GM23338 (cell line): ENCODE measurements at regions not wholly inside any gene's neighbourhood (a gene's known extent, or its start where the extent isn't known, plus 50 kb on each side); places are given as distances from the start of the nearest gene placed in this dataset.

Source experiments
- ATAC-seq: fragments of 200-7000 bp; cut with Tn5 transposase; 3 replicates; pipeline ENCODE4 v1.9.1; 2020
- DNase-seq: peaks from one replicate; pipeline ENCODE4 v3.0.0-alpha.2; 2015; ENCODE audit warnings: low spot score
- H2AFZ ChIP-seq: fragments of 200-600 bp; sonication (generic); 2 replicates; pipeline ENCODE4 v1.8.0; 2016; ENCODE audit warnings: antibody characterized with exemption, mild to moderate bottlenecking, moderate library complexity
- H3F3A ChIP-seq: fragments of 200-600 bp; sonication (generic); replicated peaks from 2 replicates; pipeline ENCODE4 v1.8.0; 2017; ENCODE audit warnings: antibody characterized with exemption, mixed run types, low read depth
- H3K27ac ChIP-seq: fragments of 200-600 bp; sonication (generic); 2 replicates; pipeline ENCODE4 v1.6.1; 2016; ENCODE audit warnings: low read depth
- H3K27me3 ChIP-seq: fragments of 200-600 bp; sonication (generic); 2 replicates; pipeline ENCODE4 v1.8.0; 2016; ENCODE audit warnings: mild to moderate bottlenecking, mixed run types, moderate library complexity; ENCODE audit not compliant: insufficient read depth
- H3K36me3 ChIP-seq: fragments of 200-600 bp; sonication (generic); 2 replicates; pipeline ENCODE4 v1.8.0; 2016; ENCODE audit warnings: mild to moderate bottlenecking; ENCODE audit not compliant: insufficient read depth
- H3K4me1 ChIP-seq: fragments of 200-600 bp; sonication (generic); 2 replicates; pipeline ENCODE4 v1.8.0; 2016; ENCODE audit warnings: mild to moderate bottlenecking, moderate library complexity; ENCODE audit not compliant: insufficient read depth
- H3K4me2 ChIP-seq: fragments of 200-600 bp; sonication (generic); 2 replicates; pipeline ENCODE4 v1.7.1; 2017; ENCODE audit warnings: mixed run types
- H3K4me3 ChIP-seq: fragments of 200-600 bp; sonication (generic); 2 replicates; pipeline ENCODE4 v1.6.1; 2016; ENCODE audit warnings: mixed run types
- H3K79me2 ChIP-seq: fragments of 200-600 bp; sonication (generic); replicated peaks from 2 replicates; pipeline ENCODE4 v1.8.0; 2017; ENCODE audit warnings: mild to moderate bottlenecking; ENCODE audit not compliant: insufficient read depth
- H3K9me2 ChIP-seq: fragments of 200-600 bp; sonication (generic); 2 replicates; pipeline ENCODE4 v1.8.0; 2017; ENCODE audit not compliant: insufficient read depth
- H4K20me1 ChIP-seq: fragments of 200-600 bp; sonication (generic); replicated peaks from 2 replicates; pipeline ENCODE4 v1.8.0; 2017; ENCODE audit warnings: mild to moderate bottlenecking; ENCODE audit not compliant: insufficient read depth
- H3K27ac Mint-ChIP-seq: 2 replicates; pipeline ENCODE4 v1.8.0; 2020; ENCODE audit warnings: inconsistent platforms, mild to moderate bottlenecking, moderate library complexity, mixed read lengths
- H3K27me3 Mint-ChIP-seq: 3 replicates; pipeline ENCODE4 v1.8.0; 2022; ENCODE audit warnings: low read depth, mild to moderate bottlenecking, moderate library complexity, mixed read lengths, inconsistent platforms; ENCODE audit not compliant: insufficient read depth, poor library complexity
- H3K36me3 Mint-ChIP-seq: 3 replicates; pipeline ENCODE4 v1.8.0; 2021; ENCODE audit warnings: low read depth, mild to moderate bottlenecking, inconsistent platforms, moderate library complexity, mixed read lengths
- H3K4me1 Mint-ChIP-seq: 3 replicates; pipeline ENCODE4 v1.8.0; 2020; ENCODE audit warnings: mild to moderate bottlenecking, inconsistent platforms, mixed read lengths
- H3K4me3 Mint-ChIP-seq: 3 replicates; pipeline ENCODE4 v1.8.0; 2021; ENCODE audit warnings: moderate library complexity, mild to moderate bottlenecking, inconsistent platforms, mixed read lengths
- H3K9me3 Mint-ChIP-seq: 3 replicates; pipeline ENCODE4 v1.8.0; 2020; ENCODE audit warnings: moderate library complexity, mild to moderate bottlenecking, inconsistent platforms, mixed read lengths
- CTCF ChIP-seq, 2 experiments: fragments of 200-600 bp in 1 of 2; sonication (generic) in 1 of 2; conservative IDR thresholded peaks; 2 replicates each; pipeline versions ENCODE4 v1.5.1 to v1.6.1; 2016 to 2017; ENCODE audit warnings: antibody characterized with exemption in 2 of 2, low read depth in 2 of 2, mild to moderate bottlenecking in 2 of 2, moderate library complexity in 1 of 2
- ETS1 ChIP-seq: IDR thresholded peaks from 2 replicates; pipeline ENCODE4 v1.6.1; 2016; ENCODE audit warnings: antibody characterized with exemption
- EZH2 ChIP-seq: fragments of 200-600 bp; sonication (generic); IDR thresholded peaks from one replicate; pipeline ENCODE4 v1.8.0; 2017; ENCODE audit warnings: antibody characterized with exemption, mild to moderate bottlenecking, low read depth; ENCODE audit not compliant: unreplicated experiment
- NANOG ChIP-seq: IDR thresholded peaks from 2 replicates; pipeline ENCODE4 v1.6.1; 2016; ENCODE audit warnings: antibody characterized with exemption, borderline replicate concordance
- REST ChIP-seq: IDR thresholded peaks from one replicate; pipeline ENCODE4 v1.6.1; 2018; ENCODE audit warnings: antibody characterized with exemption; ENCODE audit not compliant: unreplicated experiment
- ZNF331 ChIP-seq: fragments of 250-450 bp; sonication (Bioruptor Pico); IDR thresholded peaks from 2 replicates; pipeline ENCODE4 v1.5.0; 2020; ENCODE audit warnings: low read depth, mild to moderate bottlenecking, moderate library complexity
- ZNF462 ChIP-seq: fragments of 250-450 bp; sonication (Bioruptor Pico); IDR thresholded peaks from 2 replicates; pipeline ENCODE4 v1.5.0; 2020; ENCODE audit warnings: mild to moderate bottlenecking, moderate library complexity

- ATAC-seq (no peak), DNase-seq (no peak)
- Mint-ChIP-seq H3K27ac (no peak overlapping the region), H3K36me3 (no peaks in the 10 kb centered on the region; the same call in 2 of the 3 replicates), H3K4me3 (no peak overlapping the region), H3K27me3 (peaks cover 3% of the 10 kb centered on the region), H3K9me3 (no peaks in the 10 kb centered on the region), H3K4me1 (peaks cover 12% of the 10 kb centered on the region)
- no peaks in the 10 kb centered on the region for H3F3A ChIP-seq
- H2AFZ ChIP-seq, result no peak overlapping the region
- TF ChIP-seq ETS1 (no peak), EZH2 (no peak), NANOG (no peak), CTCF (conservative IDR thresholded peaks at IDR 0.05; ENCODE audit: low read depth in 2 of 2) (no peak), REST (no peak), ZNF462 (CRISPR knock-in tag) (no peak), ZNF331 (CRISPR knock-in tag) (no peak)
- no peaks in the 10 kb centered on the region for H3K36me3 ChIP-seq
- H4K20me1 ChIP-seq, result no peaks in the 10 kb centered on the region
- no peaks in the 10 kb centered on the region for H3K9me2 ChIP-seq
- no peaks in the 10 kb centered on the region for H3K79me2 ChIP-seq
- no peak overlapping the region for H3K27ac ChIP-seq
- no peak overlapping the region for H3K4me3 ChIP-seq
- H3K27me3 ChIP-seq, result no peaks in the 10 kb centered on the region
- no peak overlapping the region for H3K4me2 ChIP-seq
- H3K4me1 ChIP-seq, result peaks cover 7% of the 10 kb centered on the region; the same call in 1 of the 2 replicates
Observed at GRCh38 chr10:71007516-71007915, 119.2 kb upstream of the PCBD1 start.
